Neural progenitor cell (in vitro differentiated cells): ENCODE measurements at regions not wholly inside any gene's neighbourhood (a gene's known extent, or its start where the extent isn't known, plus 50 kb on each side); places are given as distances from the start of the nearest gene placed in this dataset.
"Not testable (repeated sequence)": the region's sequence is repeated elsewhere in the genome, so short reads cannot be mapped to it uniquely, and the experiment has no call there.

Experiments used
- DNase-seq: peaks from one replicate; pipeline ENCODE4 v3.0.0-alpha.2; 2016; ENCODE audit warnings: low spot score
- H2AFZ ChIP-seq: fragments of 200-600 bp; sonication (generic); replicated peaks from 2 replicates; pipeline ENCODE4 v1.6.1; 2016; ENCODE audit warnings: antibody characterized with exemption
- H3F3A ChIP-seq: fragments of 200-600 bp; sonication (generic); 2 replicates; pipeline ENCODE4 v1.6.1; 2016; ENCODE audit warnings: antibody characterized with exemption, low read depth
- H3K27ac ChIP-seq: fragments of 200-600 bp; sonication (generic); 2 replicates; pipeline ENCODE4 v1.5.1; 2016; ENCODE audit warnings: mild to moderate bottlenecking
- H3K27me3 ChIP-seq: fragments of 200-600 bp; sonication (generic); 2 replicates; pipeline ENCODE4 v1.6.1; 2016; ENCODE audit warnings: mild to moderate bottlenecking, moderate library complexity
- H3K36me3 ChIP-seq: fragments of 200-600 bp; sonication (generic); 2 replicates; pipeline ENCODE4 v1.5.1; 2016
- H3K4me1 ChIP-seq: fragments of 200-600 bp; sonication (generic); 2 replicates; pipeline ENCODE4 v1.6.1; 2016; ENCODE audit warnings: mixed run types
- H3K4me2 ChIP-seq: fragments of 200-600 bp; sonication (generic); 2 replicates; pipeline ENCODE4 v1.6.1; 2016
- H3K4me3 ChIP-seq: fragments of 200-600 bp; sonication (generic); 2 replicates; pipeline ENCODE4 v1.5.1; 2016
- H3K79me2 ChIP-seq: fragments of 200-600 bp; sonication (generic); 2 replicates; pipeline ENCODE4 v1.6.1; 2016; ENCODE audit warnings: low read depth
- H3K9ac ChIP-seq: fragments of 200-600 bp; sonication (generic); 2 replicates; pipeline ENCODE4 v1.6.1; 2016
- H3K9me3 ChIP-seq: fragments of 200-600 bp; sonication (generic); 2 replicates; pipeline ENCODE4 v1.5.1; 2016; ENCODE audit warnings: low read depth
- H4K20me1 ChIP-seq: fragments of 200-600 bp; sonication (generic); 2 replicates; pipeline ENCODE4 v1.6.1; 2016; ENCODE audit warnings: low read depth
- H3K27ac Mint-ChIP-seq: 3 replicates; pipeline ENCODE4 v1.8.0; 2021; ENCODE audit warnings: mixed read lengths
- H3K27me3 Mint-ChIP-seq: 2 replicates; pipeline ENCODE4 v1.8.0; 2022; ENCODE audit warnings: low read depth, mild to moderate bottlenecking, inconsistent platforms, moderate library complexity, mixed read lengths; ENCODE audit not compliant: insufficient read depth
- H3K36me3 Mint-ChIP-seq: 3 replicates; pipeline ENCODE4 v1.8.0; 2021; ENCODE audit warnings: mixed read lengths
- H3K4me1 Mint-ChIP-seq: 3 replicates; pipeline ENCODE4 v1.8.0; 2021; ENCODE audit warnings: mixed read lengths
- H3K4me3 Mint-ChIP-seq: 3 replicates; pipeline ENCODE4 v1.8.0; 2021; ENCODE audit warnings: mild to moderate bottlenecking, moderate library complexity, mixed read lengths
- H3K9me3 Mint-ChIP-seq: 3 replicates; pipeline ENCODE4 v1.8.0; 2020; ENCODE audit warnings: mixed read lengths
- EZH2 ChIP-seq: fragments of 200-600 bp; sonication (generic); IDR thresholded peaks from 2 replicates; pipeline ENCODE4 v1.6.1; 2017; ENCODE audit warnings: antibody characterized with exemption, mild to moderate bottlenecking, moderate library complexity
- EZH2phosphoT487 ChIP-seq: fragments of 200-600 bp; sonication (generic); IDR thresholded peaks from 2 replicates; pipeline ENCODE4 v1.6.1; 2017; ENCODE audit warnings: antibody characterized with exemption
- TF ChIP-seq, protein P1 (sequence below): fragments of 200-600 bp; sonication (generic); IDR thresholded peaks from 2 replicates; pipeline ENCODE4 v1.5.1; 2017; ENCODE audit warnings: antibody characterized with exemption, mild to moderate bottlenecking

DNA sequence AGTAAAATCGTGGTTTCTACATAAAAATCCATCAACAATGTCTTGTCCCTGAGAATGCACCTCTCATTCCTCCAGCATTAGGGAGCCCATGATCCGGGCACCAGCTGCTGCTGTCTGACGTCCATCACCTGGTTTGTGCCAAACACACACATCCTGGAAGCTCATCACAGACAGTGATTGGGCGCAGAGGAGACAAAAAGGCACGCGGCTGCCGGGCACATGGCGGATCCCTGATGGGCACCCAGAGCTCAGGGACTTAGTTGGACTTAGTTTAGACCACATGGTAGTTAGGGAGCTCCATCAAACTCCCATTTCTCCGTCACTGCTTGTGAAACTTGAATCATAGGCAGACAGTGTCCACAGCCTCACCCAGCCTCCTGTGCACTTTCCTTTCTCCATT is 1059.3 kb downstream of the TMEM121 start:
- no peak overlapping the region for H3K9ac ChIP-seq
- Mint-ChIP-seq H3K36me3 (no peaks in the 10 kb centered on the region), H3K27ac (no peak overlapping the region), H3K4me3 (no peak overlapping the region), H3K4me1 (no peaks in the 10 kb centered on the region), H3K27me3 (peaks cover 5% of the 10 kb centered on the region), H3K9me3 (peaks cover 60% of the 10 kb centered on the region)
- no peak overlapping the region for H3K4me3 ChIP-seq
- no peaks in the 10 kb centered on the region for H3K27me3 ChIP-seq
- no peaks in the 10 kb centered on the region for H3K4me1 ChIP-seq
- H2AFZ ChIP-seq, result no peak overlapping the region
- no peak for DNase-seq
- H3K4me2 ChIP-seq, result no peak overlapping the region
- no peaks in the 10 kb centered on the region for H3F3A ChIP-seq
- H4K20me1 ChIP-seq, result no peaks in the 10 kb centered on the region
- TF ChIP-seq EZH2phosphoT487 (no peak), EZH2 (no peak)
- TF ChIP-seq, protein P1, sequence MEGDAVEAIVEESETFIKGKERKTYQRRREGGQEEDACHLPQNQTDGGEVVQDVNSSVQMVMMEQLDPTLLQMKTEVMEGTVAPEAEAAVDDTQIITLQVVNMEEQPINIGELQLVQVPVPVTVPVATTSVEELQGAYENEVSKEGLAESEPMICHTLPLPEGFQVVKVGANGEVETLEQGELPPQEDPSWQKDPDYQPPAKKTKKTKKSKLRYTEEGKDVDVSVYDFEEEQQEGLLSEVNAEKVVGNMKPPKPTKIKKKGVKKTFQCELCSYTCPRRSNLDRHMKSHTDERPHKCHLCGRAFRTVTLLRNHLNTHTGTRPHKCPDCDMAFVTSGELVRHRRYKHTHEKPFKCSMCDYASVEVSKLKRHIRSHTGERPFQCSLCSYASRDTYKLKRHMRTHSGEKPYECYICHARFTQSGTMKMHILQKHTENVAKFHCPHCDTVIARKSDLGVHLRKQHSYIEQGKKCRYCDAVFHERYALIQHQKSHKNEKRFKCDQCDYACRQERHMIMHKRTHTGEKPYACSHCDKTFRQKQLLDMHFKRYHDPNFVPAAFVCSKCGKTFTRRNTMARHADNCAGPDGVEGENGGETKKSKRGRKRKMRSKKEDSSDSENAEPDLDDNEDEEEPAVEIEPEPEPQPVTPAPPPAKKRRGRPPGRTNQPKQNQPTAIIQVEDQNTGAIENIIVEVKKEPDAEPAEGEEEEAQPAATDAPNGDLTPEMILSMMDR, result no peak
- H3K36me3 ChIP-seq, result no peaks in the 10 kb centered on the region
- H3K79me2 ChIP-seq, result no peaks in the 10 kb centered on the region
- H3K27ac ChIP-seq, result no peak overlapping the region
- peaks cover 17% of the 10 kb centered on the region for H3K9me3 ChIP-seq

DNA sequence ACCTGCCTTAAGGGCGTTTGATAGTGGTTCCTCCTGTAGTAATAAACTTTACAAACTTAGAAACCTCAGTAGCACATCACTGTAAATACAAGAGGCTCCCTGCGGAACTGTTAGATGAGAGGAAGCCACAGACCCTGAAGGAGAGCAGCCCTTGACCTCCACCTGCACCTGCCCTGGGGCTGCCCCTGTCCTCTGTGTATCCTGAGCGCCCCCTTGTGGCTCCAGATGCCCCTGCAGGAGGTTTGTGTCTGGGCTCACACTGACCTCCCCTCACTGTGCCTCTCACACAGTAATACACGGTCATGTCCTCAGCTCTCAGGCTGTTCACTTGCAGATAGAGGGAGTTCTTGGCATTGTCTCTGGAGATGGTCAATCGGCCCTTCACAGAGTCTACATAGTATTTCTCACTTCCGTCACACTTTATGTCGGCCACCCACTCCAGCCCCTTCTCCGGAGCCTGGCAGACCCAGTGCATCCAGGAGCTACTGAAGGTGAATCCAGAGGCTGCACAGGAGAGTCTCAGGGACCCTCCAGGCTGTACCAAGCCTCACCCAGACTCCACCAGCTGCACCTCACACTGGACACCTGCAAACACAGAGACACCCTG is 1059.8 kb downstream of the TMEM121 start:
- H3K4me1 Mint-ChIP-seq, result no peaks in the 10 kb centered on the region
- no peak for DNase-seq
- Histone ChIP-seq H3K4me3 (no peak overlapping the region), H3K9me3 (peaks cover 14% of the 10 kb centered on the region), H3K27ac (no peak overlapping the region), H3K4me1 (no peaks in the 10 kb centered on the region), H3K79me2 (no peaks in the 10 kb centered on the region), H3K9ac (no peak overlapping the region), H3K4me2 (no peak overlapping the region), H3K27me3 (no peaks in the 10 kb centered on the region), H2AFZ (no peak overlapping the region), H4K20me1 (no peaks in the 10 kb centered on the region), H3K36me3 (no peaks in the 10 kb centered on the region), H3F3A (no peaks in the 10 kb centered on the region)
- no peak overlapping the region for H3K4me3 Mint-ChIP-seq
- TF ChIP-seq, protein P1, result no peak
- TF ChIP-seq EZH2, result no peak
- no peak for TF ChIP-seq EZH2phosphoT487
- H3K36me3 Mint-ChIP-seq, result no peaks in the 10 kb centered on the region
- peaks cover 7% of the 10 kb centered on the region for H3K27me3 Mint-ChIP-seq
- no peak overlapping the region for H3K27ac Mint-ChIP-seq
- H3K9me3 Mint-ChIP-seq, result peaks cover 59% of the 10 kb centered on the region

DNA sequence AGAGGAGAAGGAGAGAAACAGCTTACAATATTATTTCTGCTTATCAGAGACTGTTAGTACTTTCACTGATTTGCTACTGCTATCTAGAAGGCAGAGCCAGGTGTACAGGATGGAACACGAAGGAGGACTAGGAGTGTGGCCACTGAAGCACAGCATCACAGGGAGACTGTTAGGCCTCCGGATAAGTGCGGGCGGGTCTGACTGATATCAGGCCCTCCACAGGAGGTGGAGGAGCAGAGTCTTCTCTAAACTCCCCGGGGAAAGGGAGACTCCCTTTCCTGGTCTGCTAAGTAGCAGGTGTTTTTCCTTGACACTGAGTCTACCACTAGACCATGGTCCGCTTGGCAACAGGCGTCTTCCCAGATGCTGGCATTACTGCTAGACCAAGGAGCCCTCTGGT is 1065.2 kb downstream of the TMEM121 start:
- not testable (repeated sequence) for H3K27me3 ChIP-seq, H3K4me3 Mint-ChIP-seq, H3K9ac ChIP-seq, H3K27me3 Mint-ChIP-seq, H3K79me2 ChIP-seq, H3F3A ChIP-seq, H3K4me1 Mint-ChIP-seq, H3K36me3 ChIP-seq, H3K27ac ChIP-seq, H3K4me3 ChIP-seq, H2AFZ ChIP-seq, DNase-seq, H3K36me3 Mint-ChIP-seq, H3K27ac Mint-ChIP-seq, H3K4me1 ChIP-seq, H4K20me1 ChIP-seq, H3K4me2 ChIP-seq
- peaks cover 33% of the 10 kb centered on the region for H3K9me3 Mint-ChIP-seq
- H3K9me3 ChIP-seq, result peaks cover 18% of the 10 kb centered on the region

DNA sequence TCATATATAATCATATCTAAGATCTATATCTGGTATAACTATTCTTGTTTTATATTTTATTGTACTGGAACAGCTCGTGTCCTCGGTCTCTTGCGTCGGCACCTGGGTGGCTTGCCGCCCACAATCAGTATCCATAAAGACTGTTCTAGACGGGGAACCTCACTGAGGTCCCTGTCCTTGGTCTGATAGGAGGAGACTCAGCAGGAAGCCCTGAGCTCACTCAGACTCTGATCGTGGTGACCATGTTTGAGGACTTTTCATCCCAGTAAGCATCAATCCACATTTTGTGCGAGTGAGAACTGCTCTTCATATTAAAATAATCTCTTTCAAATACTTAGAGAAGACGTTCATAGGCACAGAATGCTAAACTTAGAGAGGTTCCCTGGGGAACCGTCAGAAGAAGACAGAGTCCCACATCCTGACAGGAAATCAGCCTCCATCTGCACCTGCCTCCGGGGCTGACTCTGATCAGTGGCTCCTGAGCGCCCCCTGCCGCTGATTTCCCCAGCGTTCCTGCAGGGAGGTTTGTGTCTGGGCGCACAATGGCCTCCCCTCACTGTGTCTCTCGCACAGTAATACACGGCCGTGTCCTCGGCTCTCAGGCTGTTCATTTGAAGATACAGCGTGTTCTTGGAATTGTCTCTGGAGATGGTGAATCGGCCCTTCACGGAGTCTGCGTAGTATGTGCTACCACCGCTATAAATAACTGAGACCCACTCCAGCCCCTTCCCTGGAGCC is 1065.9 kb downstream of the TMEM121 start:
- H3K9me3 ChIP-seq, result peaks cover 18% of the 10 kb centered on the region

More for the DNA sequence above, 1065.9 kb downstream of the TMEM121 start:
- H3F3A ChIP-seq, H3K36me3 ChIP-seq, H3K27me3 ChIP-seq, H2AFZ ChIP-seq, H3K79me2 ChIP-seq, H3K4me1 Mint-ChIP-seq, H3K27ac Mint-ChIP-seq, H3K27me3 Mint-ChIP-seq, H4K20me1 ChIP-seq, H3K4me3 ChIP-seq, H3K4me3 Mint-ChIP-seq, H3K4me2 ChIP-seq, H3K27ac ChIP-seq, H3K9ac ChIP-seq, DNase-seq, H3K4me1 ChIP-seq, H3K36me3 Mint-ChIP-seq: not testable (repeated sequence)
- peaks cover 31% of the 10 kb centered on the region for H3K9me3 Mint-ChIP-seq
